Lower leg skin (tissue), 3 donors: ENCODE measurements at regions not wholly inside any gene's neighbourhood (a gene's known extent, or its start where the extent isn't known, plus 50 kb on each side); places are given as distances from the start of the nearest gene placed in this dataset.

ENCODE experiments used
- CTCF ChIP-seq, 3 donors: fragments of 450-650 bp; IDR thresholded peaks; one replicate each; pipeline ENCODE4 v1.5.1; 2016; ENCODE audit warnings: antibody characterized with exemption in 3 of 3, mild to moderate bottlenecking in 3 of 3, moderate library complexity in 2 of 3
- POLR2A ChIP-seq, 2 donors: fragments of 450-650 bp; IDR thresholded peaks; one replicate each; pipeline ENCODE4 v1.6.1; 2016 to 2017; ENCODE audit warnings: antibody characterized with exemption in 2 of 2, mild to moderate bottlenecking in 1 of 2, moderate library complexity in 1 of 2

GRCh38 chr7:88548399-88548798 lies 211.1 kb upstream of the ZNF804B start:
- TF ChIP-seq CTCF (IDR thresholded peaks at IDR 0.05) (no peak), POLR2A (IDR thresholded peaks at IDR 0.05) (no peak)
